Endothelial cell of umbilical vein (primary cell): ENCODE measurements at regions not wholly inside any gene's neighbourhood (a gene's known extent, or its start where the extent isn't known, plus 50 kb on each side); places are given as distances from the start of the nearest gene placed in this dataset.

ENCODE experiments used
- BruUV-seq: library from RNA; stranded (reverse); fragments of 400-500 nt; replicated peaks from 2 replicates; lab custom pipeline; 2021; lab: Mats Ljungman, UMichigan
- CTCF ChIA-PET: fragments of 300-600, 350-600 bp; sonication (Branson Sonifier 250); formaldehyde crosslinking; loops from one replicate; lab custom pipeline; 2021; ENCODE audit warnings: antibody characterized with exemption, inconsistent platforms; lab: Charles Lee
- POLR2A ChIA-PET: fragments of 300-600, 350-600 bp; sonication (Branson Sonifier 250); formaldehyde crosslinking; loops from one replicate; lab custom pipeline; 2021; ENCODE audit warnings: antibody characterized with exemption, inconsistent platforms; lab: Charles Lee
- DNase-seq: peaks from one replicate; pipeline ENCODE4 v3.0.0-alpha.2; 2011; ENCODE audit warnings: low read depth, low spot score
- FAIRE-seq: peaks from 2 replicates; lab custom pipeline; 2011; peaks lifted over from hg19 to GRCh38; lab: Jason Lieb, UNC
- H2AFZ ChIP-seq: 2 replicates; pipeline ENCODE4 v1.6.0; 2012; ENCODE audit warnings: low read depth, low read length, control low read depth, inconsistent platforms
- H3K27ac ChIP-seq: 2 replicates; pipeline ENCODE4 v1.5.1; 2011; ENCODE audit warnings: low read depth, mild to moderate bottlenecking, control low read depth, low read length, moderate library complexity; ENCODE audit not compliant: insufficient read depth
- H3K27me3 ChIP-seq, 2 experiments: 2 replicates each; pipeline versions ENCODE4 v1.6.0 to v1.6.1; 2011; ENCODE audit warnings: low read length in 2 of 2, mixed read lengths in 1 of 2; ENCODE audit not compliant: control insufficient read depth in 2 of 2, insufficient read depth in 2 of 2
- H3K36me3 ChIP-seq, 2 experiments: 2 replicates in 1 of 2; 3 replicates in 1 of 2; pipeline ENCODE4 v1.5.1; 2011; ENCODE audit warnings: low read length in 2 of 2, mild to moderate bottlenecking in 1 of 2, moderate library complexity in 1 of 2; ENCODE audit not compliant: control insufficient read depth in 2 of 2, insufficient read depth in 2 of 2; ENCODE audit errors: extremely low read depth in 1 of 2
- H3K4me1 ChIP-seq: 3 replicates; pipeline ENCODE4 v1.5.1; 2011; ENCODE audit warnings: mild to moderate bottlenecking, low read length; ENCODE audit not compliant: control insufficient read depth, insufficient read depth; ENCODE audit errors: extremely low read depth
- H3K4me2 ChIP-seq: 2 replicates; pipeline ENCODE4 v1.6.1; 2011; ENCODE audit warnings: low read length, control low read depth, mixed read lengths; ENCODE audit not compliant: insufficient read depth
- H3K4me3 ChIP-seq, 3 experiments: fragments of 200-600 bp in 1 of 3; sonication (generic), shearing (Covaris generic) in 1 of 3; replicated peaks in 1 of 3; 2 replicates each; pipeline ENCODE4 v1.5.1; 2011 to 2016; ENCODE audit warnings: control low read depth in 3 of 3, low read length in 3 of 3, mild to moderate bottlenecking in 2 of 3, inconsistent platforms in 1 of 3, low read depth in 1 of 3, moderate library complexity in 1 of 3; ENCODE audit not compliant: insufficient read depth in 1 of 3
- H3K79me2 ChIP-seq: 2 replicates; pipeline ENCODE4 v1.6.0; 2012; ENCODE audit warnings: low read length, inconsistent platforms; ENCODE audit not compliant: control insufficient read depth, insufficient read depth
- H3K9ac ChIP-seq: replicated peaks from 2 replicates; pipeline ENCODE3; 2011; ENCODE audit warnings: low read length, control low read depth; ENCODE audit not compliant: insufficient read depth; ENCODE audit errors: extremely low read depth
- H3K9me1 ChIP-seq: replicated peaks from 3 replicates; pipeline ENCODE4 v1.6.0; 2011; ENCODE audit warnings: mild to moderate bottlenecking, low read length; ENCODE audit not compliant: control insufficient read depth, insufficient read depth; ENCODE audit errors: extremely low read depth
- H3K9me3 ChIP-seq: replicated peaks from 2 replicates; pipeline ENCODE4 v1.5.1; 2012; ENCODE audit warnings: low read length, inconsistent platforms; ENCODE audit not compliant: control insufficient read depth, insufficient read depth
- H4K20me1 ChIP-seq: replicated peaks from 2 replicates; pipeline ENCODE3; 2011; ENCODE audit warnings: mild to moderate bottlenecking, low read length; ENCODE audit not compliant: control insufficient read depth, insufficient read depth; ENCODE audit errors: extremely low read depth
- EZH2 ChIP-seq: IDR thresholded peaks from 2 replicates; pipeline ENCODE4 v1.6.1; 2012; ENCODE audit warnings: borderline replicate concordance, low read depth, mild to moderate bottlenecking, moderate library complexity, low read length, inconsistent platforms; ENCODE audit not compliant: severe bottlenecking
- FOS ChIP-seq: IDR thresholded peaks from 2 replicates; pipeline ENCODE4 v1.6.1; 2011; ENCODE audit warnings: mild to moderate bottlenecking, low read length, moderate library complexity, borderline replicate concordance; ENCODE audit not compliant: insufficient read depth
- GATA2 ChIP-seq: IDR thresholded peaks from 2 replicates; pipeline ENCODE4 v1.7.0; 2011; ENCODE audit warnings: low read depth, mild to moderate bottlenecking, moderate library complexity, mixed read lengths, low read length; ENCODE audit not compliant: insufficient read length, insufficient read depth
- JUN ChIP-seq: IDR thresholded peaks from 2 replicates; pipeline ENCODE4 v1.6.1; 2011; ENCODE audit warnings: borderline replicate concordance, low read depth; ENCODE audit not compliant: insufficient read length, insufficient read depth
- MYC ChIP-seq: IDR thresholded peaks from one replicate; pipeline ENCODE4 v1.6.1; 2011; ENCODE audit warnings: mild to moderate bottlenecking, low read depth, low read length
- POLR2A ChIP-seq: IDR thresholded peaks from 2 replicates; pipeline ENCODE4 v1.6.1; 2012; ENCODE audit warnings: low read depth, mild to moderate bottlenecking, control low read depth, low read length
- POLR2AphosphoS5 ChIP-seq: IDR thresholded peaks from 2 replicates; pipeline ENCODE4 v1.6.1; 2012; ENCODE audit warnings: low read depth, mild to moderate bottlenecking, control low read depth, low read length, moderate library complexity; ENCODE audit not compliant: insufficient read depth
- dilution Hi-C: fragments of 300-500 bp; cut with MboI; formaldehyde crosslinking; loops from one replicate; pipeline ENCODE4 v1.15.0; 2019; ENCODE audit warnings: low sequenced_read_pairs; ENCODE audit not compliant: extremely low pct_ligation_motif_present
- intact Hi-C: fragments of 100-400 bp; cut with micrococcal nuclease; formaldehyde crosslinking; loops from one replicate; pipeline ENCODE4 v1.10.0; 2022
- TF ChIP-seq, protein P1 (sequence below): IDR thresholded peaks from 2 replicates; pipeline ENCODE4 v1.6.1; 2011; ENCODE audit not compliant: insufficient read depth, insufficient read length
- TF ChIP-seq, protein P2 (sequence below), 2 donors: IDR thresholded peaks; 1 replicate in 1 of 2; 2 replicates in 1 of 2; pipeline ENCODE4 v1.5.1; 2011; ENCODE audit warnings: low read length in 2 of 2, mild to moderate bottlenecking in 2 of 2, moderate library complexity in 2 of 2, control low read depth in 1 of 2, inconsistent platforms in 1 of 2, low read depth in 1 of 2; ENCODE audit not compliant: insufficient read depth in 1 of 2; ENCODE audit errors: extremely low read depth in 1 of 2

DNA sequence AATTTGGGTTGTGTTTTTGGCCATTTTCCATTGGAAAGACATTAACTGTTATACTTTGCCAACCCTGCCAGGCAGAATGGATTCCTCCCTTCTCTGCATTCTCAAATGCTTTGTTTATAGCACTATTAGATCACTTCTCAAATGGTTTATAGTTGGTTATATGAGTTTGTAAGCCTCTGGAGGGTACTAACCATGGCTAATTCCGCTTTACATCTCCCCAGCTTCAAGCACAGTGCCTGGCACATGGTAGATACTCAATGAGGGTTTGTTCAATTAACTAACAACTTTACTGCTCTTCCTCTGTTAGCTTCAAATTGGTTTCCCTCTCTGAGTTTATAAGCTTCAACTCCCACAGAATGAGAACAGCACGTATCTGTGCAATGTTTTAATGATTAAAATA is 213.5 kb downstream of the SOX11 start:
- Histone ChIP-seq H3K4me2 (no peak overlapping the region), H3K9ac (no peak overlapping the region), H4K20me1 (no peaks in the 10 kb centered on the region), H3K4me1 (no peaks in the 10 kb centered on the region), H3K4me3 (no peak overlapping the region), H3K36me3 (no peaks in the 10 kb centered on the region), H3K9me3 (peaks cover 3% of the 10 kb centered on the region), H3K79me2 (no peaks in the 10 kb centered on the region), H3K27me3 (no peaks in the 10 kb centered on the region), H3K27ac (no peak overlapping the region), H2AFZ (no peak overlapping the region), H3K9me1 (no peaks in the 10 kb centered on the region)
- intact Hi-C loops = no loop called here
- no peak for DNase-seq
- BruUV-seq = no TSS peak
- no peak for TF ChIP-seq JUN
- TF ChIP-seq EZH2 = no peak
- TF ChIP-seq, protein P1, sequence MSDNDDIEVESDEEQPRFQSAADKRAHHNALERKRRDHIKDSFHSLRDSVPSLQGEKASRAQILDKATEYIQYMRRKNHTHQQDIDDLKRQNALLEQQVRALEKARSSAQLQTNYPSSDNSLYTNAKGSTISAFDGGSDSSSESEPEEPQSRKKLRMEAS = no peak
- FAIRE-seq = no peak
- POLR2A ChIA-PET = no interaction called here
- CTCF ChIA-PET = no interaction called here
- dilution Hi-C loops = no loop called here

DNA sequence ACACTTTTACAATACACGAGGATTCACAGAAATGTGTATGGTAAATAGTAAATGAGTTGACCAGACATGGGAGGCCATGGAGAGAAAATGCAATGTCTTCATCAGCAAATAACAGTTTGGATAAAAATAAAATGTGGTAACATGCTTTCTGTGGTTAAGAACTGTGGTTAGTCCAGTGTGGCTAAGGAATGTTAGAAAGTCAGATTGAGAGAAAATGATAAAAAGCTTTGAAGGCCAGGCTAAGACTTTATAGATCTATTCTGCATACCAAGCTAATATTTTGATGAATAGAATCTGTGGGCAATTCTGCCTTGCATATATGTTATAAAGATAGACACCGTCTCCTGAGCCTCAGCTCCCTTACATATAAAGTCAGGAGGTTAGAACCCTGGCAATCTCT is 215.9 kb downstream of the SOX11 start:
- Histone ChIP-seq H3K4me1 (no peaks in the 10 kb centered on the region), H3K27ac (no peak overlapping the region), H3K27me3 (no peaks in the 10 kb centered on the region), H4K20me1 (no peaks in the 10 kb centered on the region), H3K36me3 (no peaks in the 10 kb centered on the region), H3K9me1 (no peaks in the 10 kb centered on the region), H3K9me3 (peaks cover 3% of the 10 kb centered on the region), H2AFZ (no peak overlapping the region), H3K79me2 (no peaks in the 10 kb centered on the region), H3K4me2 (no peak overlapping the region), H3K9ac (no peak overlapping the region), H3K4me3 (no peak overlapping the region)
- BruUV-seq = no TSS peak
- CTCF ChIA-PET = no interaction called here
- TF ChIP-seq, protein P1 = no peak
- TF ChIP-seq, protein P2, sequence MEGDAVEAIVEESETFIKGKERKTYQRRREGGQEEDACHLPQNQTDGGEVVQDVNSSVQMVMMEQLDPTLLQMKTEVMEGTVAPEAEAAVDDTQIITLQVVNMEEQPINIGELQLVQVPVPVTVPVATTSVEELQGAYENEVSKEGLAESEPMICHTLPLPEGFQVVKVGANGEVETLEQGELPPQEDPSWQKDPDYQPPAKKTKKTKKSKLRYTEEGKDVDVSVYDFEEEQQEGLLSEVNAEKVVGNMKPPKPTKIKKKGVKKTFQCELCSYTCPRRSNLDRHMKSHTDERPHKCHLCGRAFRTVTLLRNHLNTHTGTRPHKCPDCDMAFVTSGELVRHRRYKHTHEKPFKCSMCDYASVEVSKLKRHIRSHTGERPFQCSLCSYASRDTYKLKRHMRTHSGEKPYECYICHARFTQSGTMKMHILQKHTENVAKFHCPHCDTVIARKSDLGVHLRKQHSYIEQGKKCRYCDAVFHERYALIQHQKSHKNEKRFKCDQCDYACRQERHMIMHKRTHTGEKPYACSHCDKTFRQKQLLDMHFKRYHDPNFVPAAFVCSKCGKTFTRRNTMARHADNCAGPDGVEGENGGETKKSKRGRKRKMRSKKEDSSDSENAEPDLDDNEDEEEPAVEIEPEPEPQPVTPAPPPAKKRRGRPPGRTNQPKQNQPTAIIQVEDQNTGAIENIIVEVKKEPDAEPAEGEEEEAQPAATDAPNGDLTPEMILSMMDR (IDR thresholded peaks at IDR 0.05; ENCODE audit: extremely low read depth in 1 of 2, insufficient read depth in 1 of 2, low read depth in 1 of 2, low read length in 2 of 2) = no peak
- TF ChIP-seq JUN (no peak), MYC (no peak), POLR2A (no peak), GATA2 (no peak), POLR2AphosphoS5 (no peak), FOS (no peak), EZH2 (no peak)
- DNase-seq (no peak), FAIRE-seq (no peak)
- POLR2A ChIA-PET = no interaction called here
- dilution Hi-C loops (no loop called here), intact Hi-C loops (no loop called here)
